Esophagus muscularis mucosa (tissue), 3 donors: ENCODE measurements at regions not wholly inside any gene's neighbourhood (a gene's known extent, or its start where the extent isn't known, plus 50 kb on each side); places are given as distances from the start of the nearest gene placed in this dataset.

Experiments used
- CTCF ChIP-seq, 3 experiments: fragments of 200-600 bp in 2 of 3; fragments of 450-650 bp in 1 of 3; sonication (generic) in 2 of 3; IDR thresholded peaks; one replicate each; pipeline ENCODE4 v1.5.1; 2017 to 2019; ENCODE audit warnings: antibody characterized with exemption in 3 of 3, mild to moderate bottlenecking in 2 of 3, moderate library complexity in 1 of 3
- POLR2A ChIP-seq: fragments of 450-650 bp; IDR thresholded peaks from one replicate; pipeline ENCODE4 v1.6.1; 2017; ENCODE audit warnings: antibody characterized with exemption, moderate library complexity, mild to moderate bottlenecking, low read depth
- POLR2AphosphoS5 ChIP-seq, 2 donors: sonication (generic); formaldehyde crosslinking; IDR thresholded peaks; one replicate each; pipeline ENCODE4 v1.6.1; 2017; ENCODE audit warnings: antibody characterized with exemption in 2 of 2

DNA sequence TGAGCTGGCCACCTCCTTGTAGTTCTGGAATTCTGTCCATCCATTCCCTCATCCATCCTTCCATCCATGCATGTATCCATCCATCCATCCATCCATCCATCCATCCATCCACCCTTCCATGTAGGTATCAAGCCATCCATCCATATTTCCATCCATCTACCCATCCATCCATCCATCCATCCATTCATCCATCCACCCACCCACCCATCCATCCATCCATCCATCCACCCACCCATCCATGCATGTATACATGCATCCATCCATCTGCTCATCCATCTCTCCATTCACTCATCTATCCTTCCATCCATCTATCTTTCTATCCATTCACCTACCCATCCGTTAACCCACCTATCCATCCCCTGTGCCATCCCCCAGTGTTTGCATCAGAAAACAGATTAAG is 153.6 kb upstream of the STX18 start:
- TF ChIP-seq POLR2A (no peak), CTCF (IDR thresholded peaks at IDR 0.05) (no peak), POLR2AphosphoS5 (IDR thresholded peaks at IDR 0.05) (no peak)
